Body of pancreas (tissue), 4 donors: ENCODE measurements at regions not wholly inside any gene's neighbourhood (a gene's known extent, or its start where the extent isn't known, plus 50 kb on each side); places are given as distances from the start of the nearest gene placed in this dataset.

Experiments used
- ATAC-seq: fragments of 150-250 bp; one replicate; pipeline ENCODE4 v1.9.1; 2016
- DNase-seq, 4 donors: peaks; one replicate each; pipeline ENCODE4 v3.0.0-alpha.2; 2019
- H3K27ac ChIP-seq, 4 donors: fragments of 200-600 bp; sonication (generic); 1 replicate in 3 of 4; 2 replicates in 1 of 4; pipeline versions ENCODE4 v1.5.1 to v1.6.1; 2016 to 2019; ENCODE audit warnings: mild to moderate bottlenecking in 1 of 4, mixed read lengths in 1 of 4, moderate library complexity in 1 of 4
- H3K27me3 ChIP-seq, 2 donors: fragments of 200-600 bp; sonication (generic); one replicate each; pipeline ENCODE4 v1.6.0; 2016; ENCODE audit warnings: mild to moderate bottlenecking in 1 of 2
- H3K36me3 ChIP-seq, 2 donors: fragments of 200-600 bp; sonication (generic); replicated peaks in 1 of 2; 2 replicates each; pipeline ENCODE4 v1.5.1; 2016; ENCODE audit warnings: low read depth in 2 of 2; ENCODE audit not compliant: insufficient read depth in 1 of 2
- H3K4me1 ChIP-seq: fragments of 200-600 bp; sonication (generic); one replicate; pipeline ENCODE4 v1.6.0; 2016
- H3K4me3 ChIP-seq, 2 donors: fragments of 200-600 bp; sonication (generic); 1 replicate in 1 of 2; 2 replicates in 1 of 2; pipeline ENCODE4 v1.5.1; 2016 to 2019
- H3K9me3 ChIP-seq, 3 donors: fragments of 200-600 bp; sonication (generic); 1 replicate in 2 of 3; 2 replicates in 1 of 3; pipeline ENCODE4 v1.5.1; 2016
- CTCF ChIP-seq, 7 experiments: fragments of 450-650 bp in 4 of 7; fragments of 200-600 bp in 3 of 7; sonication (generic) in 3 of 7; IDR thresholded peaks; one replicate each; pipeline ENCODE4 v1.5.1; 2016 to 2019; ENCODE audit warnings: antibody characterized with exemption in 7 of 7
- POLR2A ChIP-seq, 3 donors: fragments of 450-650 bp; IDR thresholded peaks; one replicate each; pipeline ENCODE4 v1.6.1; 2016; ENCODE audit warnings: antibody characterized with exemption in 3 of 3, mild to moderate bottlenecking in 2 of 3
- WGBS, 2 donors: methylation state at CpG; one replicate each; pipeline ENCODE4 v1.1.5; 2017; 5-methylcytosine and 5-hydroxymethylcytosine counted together
- intact Hi-C: fragments of 100-400 bp; cut with DNase I; formaldehyde crosslinking; loops from one replicate; pipeline ENCODE4 v1.15.1; 2023

DNA sequence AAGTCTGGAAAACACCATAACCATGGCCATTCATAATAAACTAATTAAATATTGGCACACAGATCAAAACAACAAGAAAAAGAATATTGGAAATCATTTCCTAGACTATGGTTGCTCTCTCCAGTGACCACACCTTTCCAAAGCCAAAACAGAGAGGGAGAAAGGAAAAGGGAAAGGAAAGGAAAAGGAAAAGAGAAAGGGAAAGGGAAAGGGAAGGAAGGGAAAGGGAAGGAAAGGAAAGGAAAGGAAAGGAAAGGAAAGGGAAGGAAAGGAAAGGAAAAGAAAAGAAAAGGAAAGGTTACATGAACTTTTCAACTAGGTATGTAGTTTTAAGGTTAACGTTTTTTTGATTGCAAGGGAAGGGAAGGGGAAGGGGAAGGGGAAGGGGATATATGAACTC lies 360.5 kb upstream of the SLC39A10 start:
- WGBS, 2 donors: 15 to 23% methylated on average over 1 of the region's 1 CpG
- Histone ChIP-seq H3K4me3 (no peak overlapping the region), H3K27me3 (no peaks in the 10 kb centered on the region), H3K9me3 (no peaks in the 10 kb centered on the region), H3K27ac (no peak overlapping the region), H3K36me3 (no peaks in the 10 kb centered on the region), H3K4me1 (no peaks in the 10 kb centered on the region)
- ATAC-seq: no peak
- TF ChIP-seq CTCF (IDR thresholded peaks at IDR 0.05): no peak
- no peak for TF ChIP-seq POLR2A (IDR thresholded peaks at IDR 0.05)
- intact Hi-C loops: no loop called here
- no peak for DNase-seq

DNA sequence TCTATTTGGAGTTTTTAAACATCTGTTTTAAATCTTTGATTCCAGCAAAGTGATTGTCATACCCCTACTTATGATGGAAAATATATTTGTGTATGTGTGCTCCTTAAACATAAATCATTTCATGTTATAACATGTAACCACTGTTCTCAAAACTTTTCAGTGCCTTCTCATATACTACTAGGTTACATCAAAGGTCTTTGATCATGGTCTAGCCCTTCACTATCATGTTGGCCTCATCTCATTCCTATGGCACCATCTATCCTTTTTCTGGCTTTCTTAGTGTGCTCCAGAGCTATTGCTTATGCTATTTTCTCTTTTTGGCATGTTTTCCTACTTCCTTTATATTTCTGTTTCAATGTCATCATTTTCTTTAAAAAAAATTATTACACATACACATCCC lies 367.9 kb upstream of the SLC39A10 start:
- DNase-seq (no peak), ATAC-seq (no peak)
- no peaks in the 10 kb centered on the region for H3K36me3 ChIP-seq
- intact Hi-C loops: no loop called here
- no peak overlapping the region for H3K4me3 ChIP-seq
- TF ChIP-seq CTCF (IDR thresholded peaks at IDR 0.05) (no peak), POLR2A (IDR thresholded peaks at IDR 0.05) (no peak)
- H3K9me3 ChIP-seq: no peaks in the 10 kb centered on the region
- H3K27me3 ChIP-seq: no peaks in the 10 kb centered on the region
- no peaks in the 10 kb centered on the region for H3K4me1 ChIP-seq
- no peak overlapping the region for H3K27ac ChIP-seq

- no peak for ATAC-seq
These were observed 377.1 kb upstream of the SLC39A10 start for GRCh38 chr2:195279840-195280427.

DNA sequence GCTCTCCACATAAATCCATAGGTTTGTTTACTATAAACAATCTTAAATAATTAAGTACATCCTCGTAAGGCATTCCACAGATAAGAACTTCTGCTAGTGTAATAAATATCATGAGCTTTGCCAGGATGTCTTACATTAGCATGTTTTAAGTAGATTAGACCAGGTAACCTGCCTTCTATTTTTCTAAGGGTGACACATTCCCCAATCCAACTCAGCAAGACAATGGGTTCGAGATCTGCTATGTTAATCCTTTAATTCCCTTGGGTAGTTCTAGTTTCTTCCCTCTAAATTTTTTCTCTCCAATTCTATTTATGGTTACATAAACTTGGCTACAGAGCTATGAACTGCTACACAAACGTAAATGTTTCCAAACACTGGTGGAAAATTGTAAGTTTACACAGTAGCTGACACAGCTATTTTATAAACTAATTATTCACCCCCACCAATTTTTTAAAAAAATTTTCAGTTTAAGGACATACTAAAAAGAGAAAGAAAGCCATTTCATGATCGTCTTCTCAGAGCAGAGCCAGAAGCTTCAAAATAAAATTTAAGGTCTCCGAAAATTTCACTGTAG lies 386.5 kb upstream of the SLC39A10 start:
- ATAC-seq (no peak), DNase-seq (no peak)
- WGBS, 2 donors: 35 to 42% methylated on average over 5 of the region's 5 CpGs
- Histone ChIP-seq H3K9me3 (no peaks in the 10 kb centered on the region), H3K36me3 (no peaks in the 10 kb centered on the region), H3K27me3 (no peaks in the 10 kb centered on the region), H3K27ac (no peak overlapping the region), H3K4me3 (no peak overlapping the region), H3K4me1 (no peaks in the 10 kb centered on the region)
- intact Hi-C loops: no loop called here
- TF ChIP-seq POLR2A (IDR thresholded peaks at IDR 0.05): no peak
- no peak for TF ChIP-seq CTCF (IDR thresholded peaks at IDR 0.05)

More at GRCh38 chr2:195279840-195280427, 377.1 kb upstream of the SLC39A10 start:
- TF ChIP-seq CTCF (IDR thresholded peaks at IDR 0.05): no peak
- no peak for TF ChIP-seq POLR2A (IDR thresholded peaks at IDR 0.05)
- H3K4me3 ChIP-seq: no peak overlapping the region
- H3K9me3 ChIP-seq: no peaks in the 10 kb centered on the region
- no peaks in the 10 kb centered on the region for H3K27me3 ChIP-seq
- intact Hi-C loops: no loop called here
- DNase-seq: no peak
- H3K36me3 ChIP-seq: no peaks in the 10 kb centered on the region
- H3K4me1 ChIP-seq: no peaks in the 10 kb centered on the region
- WGBS, 2 donors: 14 to 45% methylated on average over 1 of the region's 1 CpG
- no peak overlapping the region for H3K27ac ChIP-seq

DNA sequence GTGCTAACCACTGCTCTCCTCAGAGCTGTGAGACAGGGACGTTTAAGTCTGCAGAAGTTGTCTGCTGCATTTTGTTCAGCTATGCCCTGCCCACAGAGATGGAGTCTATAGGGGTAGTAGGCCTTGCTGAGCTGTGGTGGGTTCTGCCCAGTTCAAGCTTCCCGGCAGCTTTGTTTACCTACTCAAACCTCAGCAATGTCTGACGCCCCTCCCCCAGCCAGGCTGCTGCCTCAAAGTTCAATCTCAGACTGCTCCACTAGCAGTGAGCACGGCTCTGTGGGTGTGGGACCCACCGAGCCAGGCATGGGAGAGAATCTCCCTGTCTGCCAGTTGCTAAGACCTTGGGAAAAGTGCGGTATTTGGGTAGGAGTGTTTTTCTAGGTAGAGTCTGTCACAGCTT lies 387.8 kb upstream of the SLC39A10 start:
- Histone ChIP-seq H3K4me3 (no peak overlapping the region), H3K9me3 (no peaks in the 10 kb centered on the region), H3K36me3 (no peaks in the 10 kb centered on the region), H3K4me1 (no peaks in the 10 kb centered on the region), H3K27me3 (no peaks in the 10 kb centered on the region), H3K27ac (no peak overlapping the region)
- intact Hi-C loops: no loop called here
- no peak for DNase-seq
- TF ChIP-seq CTCF (IDR thresholded peaks at IDR 0.05) (no peak), POLR2A (IDR thresholded peaks at IDR 0.05) (no peak)
- WGBS, 2 donors: 56 to 89% methylated on average over 2 to 6 of the region's 6 CpGs
- no peak for ATAC-seq
